GM12891 (cell line): ENCODE measurements at regions not wholly inside any gene's neighbourhood (a gene's known extent, or its start where the extent isn't known, plus 50 kb on each side); places are given as distances from the start of the nearest gene placed in this dataset.
A peak's percentile ranks its signal among the peaks of the same experiment; 100 is the strongest.

Experiments used
- DNase-seq: peaks from one replicate; pipeline ENCODE4 v3.0.0; 2011; ENCODE audit warnings: low spot score; ENCODE audit not compliant: insufficient read length
- FAIRE-seq: peaks from 2 replicates; lab custom pipeline; 2011; peaks lifted over from hg19 to GRCh38; lab: Jason Lieb, UNC
- PAX5 ChIP-seq: IDR thresholded peaks from 2 replicates; pipeline ENCODE4 v1.6.1; 2011; ENCODE audit warnings: low read length, moderate library complexity, mild to moderate bottlenecking; ENCODE audit not compliant: insufficient read depth, severe bottlenecking
- POLR2A ChIP-seq: IDR thresholded peaks from 2 replicates; pipeline ENCODE4 v1.6.1; 2011; ENCODE audit warnings: low read depth, low read length, control low read depth
- POLR2AphosphoS5 ChIP-seq: IDR thresholded peaks from 2 replicates; pipeline ENCODE4 v1.6.1; 2011; ENCODE audit warnings: low read depth, low read length, control low read depth
- POU2F2 ChIP-seq: IDR thresholded peaks from 2 replicates; pipeline ENCODE4 v1.6.1; 2011; ENCODE audit warnings: low read depth, mild to moderate bottlenecking, control low read depth, low read length, moderate library complexity
- SPI1 ChIP-seq: IDR thresholded peaks from 2 replicates; pipeline ENCODE4 v1.6.1; 2011; ENCODE audit warnings: low read depth, low read length, control low read depth
- TAF1 ChIP-seq: IDR thresholded peaks from 2 replicates; pipeline ENCODE4 v1.6.1; 2011; ENCODE audit warnings: low read depth, low read length, control low read depth

- DNase-seq (no peak), FAIRE-seq (no peak)
- TF ChIP-seq POU2F2 (no peak), PAX5 (no peak), POLR2AphosphoS5 (no peak), POLR2A (no peak), SPI1 (no peak), TAF1 (no peak)
Measured at GRCh38 chr4:122522944-122523343, 66.4 kb upstream of the IL2 start.

- FAIRE-seq (no peak), DNase-seq (no peak)
- TF ChIP-seq POU2F2 (no peak), POLR2A (no peak), PAX5 (no peak), TAF1 (no peak), POLR2AphosphoS5 (no peak)
Measured at GRCh38 chr4:122517345-122517744, 60.8 kb upstream of the IL2 start.

DNA sequence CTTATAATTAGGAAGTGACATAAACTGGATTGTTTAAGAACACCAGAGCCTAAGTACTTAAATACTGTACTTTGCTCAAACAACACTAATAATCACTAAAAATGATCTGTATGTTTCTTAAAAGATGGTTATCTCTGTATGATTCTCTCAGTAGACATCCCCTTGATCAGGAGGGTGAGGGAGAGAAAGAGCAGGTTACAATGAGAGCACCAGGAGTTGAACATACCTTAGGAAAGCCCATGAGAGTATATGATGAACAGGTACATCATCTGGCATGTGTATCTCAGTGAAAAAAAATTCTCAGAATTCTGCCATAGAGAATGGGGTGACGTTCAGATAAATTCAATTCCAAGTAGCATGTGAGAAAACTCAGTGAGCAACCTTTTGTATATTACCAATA is 59.9 kb upstream of the IL2 start:
- DNase-seq, result no peak
- no peak for FAIRE-seq

DNA sequence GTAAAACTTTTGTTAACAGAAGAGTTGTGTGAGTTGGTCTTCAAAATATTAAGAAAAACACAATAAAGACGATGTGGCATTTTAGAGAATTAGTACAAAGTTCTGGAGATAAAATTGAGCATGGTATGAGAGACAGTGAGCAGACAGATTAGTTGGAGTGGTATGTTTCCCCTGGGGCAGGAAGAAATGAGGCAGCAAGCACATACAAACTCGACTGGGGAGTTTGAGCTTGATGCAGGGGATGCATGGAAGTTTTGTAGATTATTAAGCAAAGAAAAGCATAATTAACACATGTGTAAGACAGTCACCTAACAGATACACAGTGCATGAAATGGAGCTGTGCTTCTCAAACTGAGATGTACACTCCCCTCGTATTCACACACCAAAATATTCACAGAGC is 58.1 kb upstream of the IL2 start:
- TF ChIP-seq TAF1, result no peak
- TF ChIP-seq PAX5, result no peak
- no peak for TF ChIP-seq POU2F2
- no peak for TF ChIP-seq SPI1
- no peak for TF ChIP-seq POLR2AphosphoS5
- TF ChIP-seq POLR2A, result no peak
- FAIRE-seq (peak; percentile 41), DNase-seq (no peak)

More for the DNA sequence above, 59.9 kb upstream of the IL2 start:
- no peak for TF ChIP-seq TAF1
- no peak for TF ChIP-seq PAX5
- TF ChIP-seq POLR2AphosphoS5, result no peak
- TF ChIP-seq POLR2A, result no peak
- no peak for TF ChIP-seq POU2F2
- no peak for TF ChIP-seq SPI1

DNA sequence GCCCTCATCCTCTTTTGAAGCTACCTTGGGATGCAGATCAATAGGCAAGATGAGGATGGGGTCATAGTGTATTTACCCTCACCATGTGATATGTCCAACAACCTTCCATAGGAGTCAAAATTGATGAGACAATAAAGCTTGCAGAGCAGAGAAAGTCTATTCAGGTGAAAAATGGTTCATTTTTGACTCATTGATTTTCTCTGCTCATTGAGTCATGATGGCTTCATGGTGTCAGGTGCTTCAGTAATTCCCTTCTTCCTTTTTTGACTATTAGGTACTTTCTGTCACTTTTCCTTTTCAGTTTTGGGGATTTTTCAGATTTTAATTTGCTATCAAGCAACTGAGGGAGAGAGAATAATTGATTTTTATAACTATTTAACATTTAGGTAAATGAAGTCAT is 55.9 kb upstream of the IL2 start:
- TF ChIP-seq POU2F2, result no peak
- TF ChIP-seq PAX5, result no peak
- TF ChIP-seq SPI1, result no peak
- TF ChIP-seq POLR2A, result no peak
- no peak for TF ChIP-seq POLR2AphosphoS5
- no peak for TF ChIP-seq TAF1
- FAIRE-seq (no peak), DNase-seq (no peak)

- no peak for FAIRE-seq
- DNase-seq, result no peak
- TF ChIP-seq TAF1, result no peak
- TF ChIP-seq SPI1, result no peak
- TF ChIP-seq POU2F2, result no peak
- no peak for TF ChIP-seq POLR2A
- TF ChIP-seq PAX5, result no peak
- no peak for TF ChIP-seq POLR2AphosphoS5
Measured at GRCh38 chr4:122508083-122508482, 51.6 kb upstream of the IL2 start.
